Astrocyte (in vitro differentiated cells and primary cell): ENCODE measurements at regions not wholly inside any gene's neighbourhood (a gene's known extent, or its start where the extent isn't known, plus 50 kb on each side); places are given as distances from the start of the nearest gene placed in this dataset.

Experiments
- DNase-seq: peaks from one replicate; pipeline ENCODE4 v3.0.0-alpha.2; 2010; ENCODE audit warnings: low read depth
- FAIRE-seq: peaks from 2 replicates; lab custom pipeline; 2011; peaks lifted over from hg19 to GRCh38; lab: Jason Lieb, UNC
- H2AFZ ChIP-seq: 2 replicates; pipeline ENCODE4 v1.6.0; 2012; ENCODE audit warnings: low read depth, low read length, inconsistent platforms
- H3K27ac ChIP-seq: 2 replicates; pipeline ENCODE4 v1.5.1; 2011; ENCODE audit warnings: low read depth, low read length, inconsistent platforms
- H3K27me3 ChIP-seq: 2 replicates; pipeline ENCODE4 v1.6.0; 2011; ENCODE audit warnings: low read length, inconsistent platforms; ENCODE audit not compliant: insufficient read depth
- H3K36me3 ChIP-seq: 2 replicates; pipeline ENCODE4 v1.5.1; 2011; ENCODE audit warnings: low read length, inconsistent platforms; ENCODE audit not compliant: insufficient read depth
- H3K4me1 ChIP-seq: 2 replicates; pipeline ENCODE4 v1.5.1; 2011; ENCODE audit warnings: low read length, inconsistent platforms; ENCODE audit not compliant: insufficient read depth
- H3K4me2 ChIP-seq: 2 replicates; pipeline ENCODE4 v1.6.0; 2012; ENCODE audit warnings: low read length, inconsistent platforms
- H3K4me3 ChIP-seq: 2 replicates; pipeline ENCODE4 v1.5.1; 2011; ENCODE audit warnings: low read depth, mild to moderate bottlenecking, low read length, inconsistent platforms; ENCODE audit not compliant: insufficient read depth
- H3K79me2 ChIP-seq: 2 replicates; pipeline ENCODE4 v1.6.0; 2012; ENCODE audit warnings: mild to moderate bottlenecking, low read length, inconsistent platforms; ENCODE audit not compliant: insufficient read depth
- H3K9ac ChIP-seq: 2 replicates; pipeline ENCODE4 v1.6.0; 2012; ENCODE audit warnings: mild to moderate bottlenecking, low read length, inconsistent platforms
- H3K9me3 ChIP-seq: 2 replicates; pipeline ENCODE4 v1.5.1; 2012; ENCODE audit warnings: low read depth, mild to moderate bottlenecking, low read length, inconsistent platforms; ENCODE audit not compliant: insufficient read depth
- H4K20me1 ChIP-seq: 2 replicates; pipeline ENCODE4 v1.6.0; 2012; ENCODE audit warnings: low read length, inconsistent platforms; ENCODE audit not compliant: insufficient read depth
- H3K27ac Mint-ChIP-seq: one replicate; pipeline ENCODE4 v1.8.0; 2021; ENCODE audit warnings: mild to moderate bottlenecking, mixed read lengths; ENCODE audit not compliant: unreplicated experiment
- H3K27me3 Mint-ChIP-seq: one replicate; pipeline ENCODE4 v1.8.0; 2021; ENCODE audit warnings: low read depth, mixed read lengths; ENCODE audit not compliant: unreplicated experiment
- H3K36me3 Mint-ChIP-seq: one replicate; pipeline ENCODE4 v1.8.0; 2021; ENCODE audit warnings: low read depth, mixed read lengths; ENCODE audit not compliant: unreplicated experiment
- H3K4me1 Mint-ChIP-seq: one replicate; pipeline ENCODE4 v1.8.0; 2021; ENCODE audit warnings: low read depth, mixed read lengths; ENCODE audit not compliant: unreplicated experiment
- H3K4me3 Mint-ChIP-seq: one replicate; pipeline ENCODE4 v1.8.0; 2021; ENCODE audit warnings: mild to moderate bottlenecking, moderate library complexity, mixed read lengths; ENCODE audit not compliant: unreplicated experiment
- H3K9me3 Mint-ChIP-seq: one replicate; pipeline ENCODE4 v1.8.0; 2021; ENCODE audit warnings: mild to moderate bottlenecking, mixed read lengths; ENCODE audit not compliant: unreplicated experiment
- EZH2 ChIP-seq: IDR thresholded peaks from 2 replicates; pipeline ENCODE4 v1.6.1; 2012; ENCODE audit warnings: mild to moderate bottlenecking, low read length, inconsistent platforms; ENCODE audit not compliant: insufficient read depth
- TF ChIP-seq, protein P1 (sequence below): IDR thresholded peaks from 2 replicates; pipeline ENCODE4 v1.5.1; 2011; ENCODE audit warnings: low read depth, mild to moderate bottlenecking, inconsistent platforms, low read length, moderate library complexity; ENCODE audit not compliant: insufficient read depth

DNA sequence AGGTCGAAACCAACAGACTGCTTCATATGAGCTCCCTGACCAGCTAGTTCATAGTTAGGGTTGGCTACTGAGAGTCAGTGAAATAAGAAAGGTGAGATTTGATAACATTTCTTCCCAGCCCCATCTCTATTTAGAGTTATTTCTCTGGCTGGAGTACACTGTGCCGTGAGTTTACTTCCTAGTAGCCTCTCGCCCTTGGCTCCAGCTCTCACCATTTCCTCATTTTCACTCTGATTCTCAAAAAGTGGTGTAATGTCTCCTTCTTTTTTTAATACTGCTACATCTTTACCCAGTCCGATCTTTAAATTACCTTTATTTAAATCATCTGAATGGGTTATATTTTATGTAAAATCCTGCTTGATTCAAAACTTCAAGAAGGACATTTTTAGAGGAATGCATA lies 100.4 kb upstream of the FAM174A start:
- Mint-ChIP-seq H3K9me3 (no peaks in the 10 kb centered on the region), H3K4me1 (no peaks in the 10 kb centered on the region), H3K27ac (no peak overlapping the region), H3K36me3 (no peaks in the 10 kb centered on the region), H3K27me3 (no peaks in the 10 kb centered on the region), H3K4me3 (no peak overlapping the region)
- FAIRE-seq (no peak), DNase-seq (no peak)
- Histone ChIP-seq H3K36me3 (no peaks in the 10 kb centered on the region), H3K27me3 (no peaks in the 10 kb centered on the region), H4K20me1 (no peaks in the 10 kb centered on the region), H3K9ac (no peak overlapping the region), H3K9me3 (no peaks in the 10 kb centered on the region), H3K4me2 (no peak overlapping the region), H3K4me3 (no peak overlapping the region), H3K4me1 (no peaks in the 10 kb centered on the region), H3K27ac (no peak overlapping the region), H3K79me2 (no peaks in the 10 kb centered on the region), H2AFZ (no peak overlapping the region)
- TF ChIP-seq, protein P1, sequence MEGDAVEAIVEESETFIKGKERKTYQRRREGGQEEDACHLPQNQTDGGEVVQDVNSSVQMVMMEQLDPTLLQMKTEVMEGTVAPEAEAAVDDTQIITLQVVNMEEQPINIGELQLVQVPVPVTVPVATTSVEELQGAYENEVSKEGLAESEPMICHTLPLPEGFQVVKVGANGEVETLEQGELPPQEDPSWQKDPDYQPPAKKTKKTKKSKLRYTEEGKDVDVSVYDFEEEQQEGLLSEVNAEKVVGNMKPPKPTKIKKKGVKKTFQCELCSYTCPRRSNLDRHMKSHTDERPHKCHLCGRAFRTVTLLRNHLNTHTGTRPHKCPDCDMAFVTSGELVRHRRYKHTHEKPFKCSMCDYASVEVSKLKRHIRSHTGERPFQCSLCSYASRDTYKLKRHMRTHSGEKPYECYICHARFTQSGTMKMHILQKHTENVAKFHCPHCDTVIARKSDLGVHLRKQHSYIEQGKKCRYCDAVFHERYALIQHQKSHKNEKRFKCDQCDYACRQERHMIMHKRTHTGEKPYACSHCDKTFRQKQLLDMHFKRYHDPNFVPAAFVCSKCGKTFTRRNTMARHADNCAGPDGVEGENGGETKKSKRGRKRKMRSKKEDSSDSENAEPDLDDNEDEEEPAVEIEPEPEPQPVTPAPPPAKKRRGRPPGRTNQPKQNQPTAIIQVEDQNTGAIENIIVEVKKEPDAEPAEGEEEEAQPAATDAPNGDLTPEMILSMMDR, result no peak
- no peak for TF ChIP-seq EZH2

DNA sequence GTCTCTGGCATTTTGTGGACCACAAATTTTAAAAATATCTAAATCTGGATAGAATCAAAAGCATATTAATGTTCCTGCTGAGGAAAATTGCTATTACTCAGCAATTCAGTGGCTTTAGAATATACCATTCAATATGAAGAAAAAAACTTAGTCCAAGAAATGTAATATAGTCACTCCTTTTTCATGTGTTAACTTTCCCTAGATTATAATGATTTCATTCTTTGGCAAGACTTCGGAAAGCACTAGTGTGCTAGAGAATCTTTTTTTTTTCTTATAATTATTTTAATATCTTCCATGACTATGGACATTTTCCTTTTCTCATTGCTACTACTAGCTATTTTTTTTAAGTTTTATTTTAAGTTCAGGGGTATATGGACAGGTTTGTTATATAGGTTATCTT lies 102.4 kb upstream of the FAM174A start:
- no peaks in the 10 kb centered on the region for H3K27me3 Mint-ChIP-seq
- Histone ChIP-seq H3K4me3 (no peak overlapping the region), H4K20me1 (no peaks in the 10 kb centered on the region), H3K27me3 (no peaks in the 10 kb centered on the region), H3K4me1 (no peaks in the 10 kb centered on the region), H3K79me2 (no peaks in the 10 kb centered on the region), H3K9me3 (no peaks in the 10 kb centered on the region), H2AFZ (no peak overlapping the region), H3K36me3 (no peaks in the 10 kb centered on the region), H3K9ac (no peak overlapping the region), H3K27ac (no peak overlapping the region), H3K4me2 (no peak overlapping the region)
- H3K4me1 Mint-ChIP-seq, result no peaks in the 10 kb centered on the region
- no peak overlapping the region for H3K27ac Mint-ChIP-seq
- H3K9me3 Mint-ChIP-seq, result no peaks in the 10 kb centered on the region
- H3K36me3 Mint-ChIP-seq, result no peaks in the 10 kb centered on the region
- DNase-seq (no peak), FAIRE-seq (no peak)
- H3K4me3 Mint-ChIP-seq, result no peak overlapping the region
- no peak for TF ChIP-seq EZH2
- TF ChIP-seq, protein P1, result no peak

DNA sequence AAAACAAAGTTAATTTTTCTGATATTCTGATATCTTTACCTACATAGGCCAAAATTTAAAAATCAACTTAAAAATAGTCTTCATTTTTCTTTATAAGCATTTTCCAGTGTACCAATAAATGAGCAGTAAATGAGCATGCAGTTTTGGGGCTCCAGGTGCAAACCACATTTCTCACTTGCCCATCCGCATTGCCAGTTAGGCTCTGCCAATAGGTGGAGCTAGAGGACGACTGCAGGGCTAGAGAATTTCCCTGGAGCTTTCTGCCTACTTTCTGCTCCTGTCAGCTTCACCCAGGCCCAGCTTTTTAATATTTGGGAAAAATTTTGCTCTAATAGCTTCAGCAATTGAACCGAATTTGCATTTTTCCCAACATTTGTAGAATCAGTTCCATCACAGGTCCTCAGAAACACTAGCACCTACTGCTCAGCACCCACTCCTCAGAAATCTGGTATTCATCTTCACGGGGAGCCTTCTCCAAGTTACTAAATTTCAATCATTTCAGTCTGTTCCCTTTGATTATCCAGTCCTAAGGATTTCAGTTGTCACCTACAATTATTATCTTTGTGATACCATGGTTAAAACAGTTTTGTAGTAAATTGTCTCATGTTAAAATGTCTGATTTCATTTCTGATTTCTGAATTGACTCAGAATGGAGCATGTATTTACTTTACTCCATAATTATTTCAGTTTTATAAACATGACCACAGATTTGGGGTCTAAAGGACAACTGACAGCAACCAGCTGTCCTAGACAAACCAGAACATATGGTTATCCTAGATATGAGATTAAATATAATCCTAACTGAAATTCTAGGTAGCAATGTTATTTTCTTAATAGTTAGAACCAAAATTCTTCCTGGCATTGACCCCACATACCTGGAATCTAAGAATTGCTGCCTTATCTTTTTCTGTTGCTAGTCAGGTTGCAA lies 104.6 kb upstream of the FAM174A start:
- Mint-ChIP-seq H3K36me3 (no peaks in the 10 kb centered on the region), H3K27me3 (no peaks in the 10 kb centered on the region), H3K4me3 (no peak overlapping the region), H3K4me1 (no peaks in the 10 kb centered on the region), H3K27ac (no peak overlapping the region), H3K9me3 (no peaks in the 10 kb centered on the region)
- TF ChIP-seq EZH2, result no peak
- TF ChIP-seq, protein P1, result peak; percentile 88
- no peak overlapping the region for H3K4me3 ChIP-seq
- no peak overlapping the region for H3K27ac ChIP-seq
- no peak for DNase-seq
- H3K9ac ChIP-seq, result no peak overlapping the region
- H3K4me2 ChIP-seq, result no peak overlapping the region
- H3K36me3 ChIP-seq, result no peaks in the 10 kb centered on the region
- no peaks in the 10 kb centered on the region for H4K20me1 ChIP-seq
- H3K79me2 ChIP-seq, result no peaks in the 10 kb centered on the region
- FAIRE-seq, result no peak
- H3K4me1 ChIP-seq, result no peaks in the 10 kb centered on the region
- H3K9me3 ChIP-seq, result peaks cover 2% of the 10 kb centered on the region
- no peaks in the 10 kb centered on the region for H3K27me3 ChIP-seq
- H2AFZ ChIP-seq, result no peak overlapping the region
